Neural cell (in vitro differentiated cells): ENCODE measurements at regions not wholly inside any gene's neighbourhood (a gene's known extent, or its start where the extent isn't known, plus 50 kb on each side); places are given as distances from the start of the nearest gene placed in this dataset.

ENCODE experiments used
- EZH2 ChIP-seq: fragments of 200-600, 300-800 bp; shearing (Covaris generic), sonication (generic); IDR thresholded peaks from 2 replicates; pipeline ENCODE4 v1.6.1; 2014; ENCODE audit warnings: antibody characterized with exemption, low read length, borderline replicate concordance, mild to moderate bottlenecking; ENCODE audit not compliant: insufficient read depth, poor library complexity, severe bottlenecking
- POLR2AphosphoS5 ChIP-seq: IDR thresholded peaks from 2 replicates; pipeline ENCODE4 v1.6.1; 2012
- SMC3 ChIP-seq: fragments of 450-650 bp; conservative IDR thresholded peaks from 2 replicates; pipeline ENCODE4 v1.6.1; 2014; ENCODE audit warnings: antibody characterized with exemption, mild to moderate bottlenecking, moderate library complexity; ENCODE audit not compliant: poor library complexity
- TF ChIP-seq, protein P1 (sequence below): IDR thresholded peaks from 2 replicates; pipeline ENCODE4 v1.6.1; 2012; ENCODE audit warnings: borderline replicate concordance
- TF ChIP-seq, protein P2 (sequence below): fragments of 450-650 bp; IDR thresholded peaks from 2 replicates; pipeline ENCODE4 v1.5.1; 2014; ENCODE audit warnings: antibody characterized with exemption, mild to moderate bottlenecking, moderate library complexity; ENCODE audit not compliant: poor library complexity, severe bottlenecking

DNA sequence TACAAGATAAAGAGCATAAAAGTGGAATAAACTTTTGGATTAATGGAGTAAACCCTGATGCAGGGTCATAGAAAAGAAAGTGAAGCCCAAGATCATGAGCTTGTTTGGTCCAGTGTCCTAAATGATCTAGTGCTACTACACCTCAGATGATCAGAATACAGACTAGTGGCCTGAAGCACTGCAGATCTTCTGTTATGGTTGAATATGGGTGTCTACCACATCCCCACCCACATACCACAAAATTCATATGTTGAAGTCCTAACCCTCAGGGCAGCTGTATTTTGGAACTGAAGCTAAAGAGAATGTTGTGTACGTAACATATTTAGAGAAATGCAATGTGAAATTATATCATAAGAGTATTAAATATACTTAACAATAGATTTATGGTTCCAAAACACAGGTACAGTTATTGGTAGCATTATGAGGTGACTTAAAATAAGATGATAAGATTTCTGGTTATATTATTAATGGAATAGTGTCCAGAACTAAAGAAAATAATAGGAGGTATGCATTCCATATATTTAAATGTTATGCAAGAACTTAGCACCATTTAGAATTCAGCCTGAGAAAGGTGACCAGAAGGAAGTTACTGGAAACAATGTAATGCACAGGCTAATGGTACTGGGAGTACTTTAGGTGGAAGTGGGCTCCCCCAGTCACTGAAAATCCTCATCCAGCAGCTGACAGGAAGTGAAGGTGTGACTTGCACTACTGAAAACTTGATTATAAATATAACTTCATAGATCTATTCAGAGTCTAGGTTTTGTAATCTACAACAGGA is 1155.1 kb downstream of the TAF11L14 start:
- no peak for TF ChIP-seq EZH2
- TF ChIP-seq, protein P1, sequence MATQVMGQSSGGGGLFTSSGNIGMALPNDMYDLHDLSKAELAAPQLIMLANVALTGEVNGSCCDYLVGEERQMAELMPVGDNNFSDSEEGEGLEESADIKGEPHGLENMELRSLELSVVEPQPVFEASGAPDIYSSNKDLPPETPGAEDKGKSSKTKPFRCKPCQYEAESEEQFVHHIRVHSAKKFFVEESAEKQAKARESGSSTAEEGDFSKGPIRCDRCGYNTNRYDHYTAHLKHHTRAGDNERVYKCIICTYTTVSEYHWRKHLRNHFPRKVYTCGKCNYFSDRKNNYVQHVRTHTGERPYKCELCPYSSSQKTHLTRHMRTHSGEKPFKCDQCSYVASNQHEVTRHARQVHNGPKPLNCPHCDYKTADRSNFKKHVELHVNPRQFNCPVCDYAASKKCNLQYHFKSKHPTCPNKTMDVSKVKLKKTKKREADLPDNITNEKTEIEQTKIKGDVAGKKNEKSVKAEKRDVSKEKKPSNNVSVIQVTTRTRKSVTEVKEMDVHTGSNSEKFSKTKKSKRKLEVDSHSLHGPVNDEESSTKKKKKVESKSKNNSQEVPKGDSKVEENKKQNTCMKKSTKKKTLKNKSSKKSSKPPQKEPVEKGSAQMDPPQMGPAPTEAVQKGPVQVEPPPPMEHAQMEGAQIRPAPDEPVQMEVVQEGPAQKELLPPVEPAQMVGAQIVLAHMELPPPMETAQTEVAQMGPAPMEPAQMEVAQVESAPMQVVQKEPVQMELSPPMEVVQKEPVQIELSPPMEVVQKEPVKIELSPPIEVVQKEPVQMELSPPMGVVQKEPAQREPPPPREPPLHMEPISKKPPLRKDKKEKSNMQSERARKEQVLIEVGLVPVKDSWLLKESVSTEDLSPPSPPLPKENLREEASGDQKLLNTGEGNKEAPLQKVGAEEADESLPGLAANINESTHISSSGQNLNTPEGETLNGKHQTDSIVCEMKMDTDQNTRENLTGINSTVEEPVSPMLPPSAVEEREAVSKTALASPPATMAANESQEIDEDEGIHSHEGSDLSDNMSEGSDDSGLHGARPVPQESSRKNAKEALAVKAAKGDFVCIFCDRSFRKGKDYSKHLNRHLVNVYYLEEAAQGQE = no peak
- TF ChIP-seq, protein P2, sequence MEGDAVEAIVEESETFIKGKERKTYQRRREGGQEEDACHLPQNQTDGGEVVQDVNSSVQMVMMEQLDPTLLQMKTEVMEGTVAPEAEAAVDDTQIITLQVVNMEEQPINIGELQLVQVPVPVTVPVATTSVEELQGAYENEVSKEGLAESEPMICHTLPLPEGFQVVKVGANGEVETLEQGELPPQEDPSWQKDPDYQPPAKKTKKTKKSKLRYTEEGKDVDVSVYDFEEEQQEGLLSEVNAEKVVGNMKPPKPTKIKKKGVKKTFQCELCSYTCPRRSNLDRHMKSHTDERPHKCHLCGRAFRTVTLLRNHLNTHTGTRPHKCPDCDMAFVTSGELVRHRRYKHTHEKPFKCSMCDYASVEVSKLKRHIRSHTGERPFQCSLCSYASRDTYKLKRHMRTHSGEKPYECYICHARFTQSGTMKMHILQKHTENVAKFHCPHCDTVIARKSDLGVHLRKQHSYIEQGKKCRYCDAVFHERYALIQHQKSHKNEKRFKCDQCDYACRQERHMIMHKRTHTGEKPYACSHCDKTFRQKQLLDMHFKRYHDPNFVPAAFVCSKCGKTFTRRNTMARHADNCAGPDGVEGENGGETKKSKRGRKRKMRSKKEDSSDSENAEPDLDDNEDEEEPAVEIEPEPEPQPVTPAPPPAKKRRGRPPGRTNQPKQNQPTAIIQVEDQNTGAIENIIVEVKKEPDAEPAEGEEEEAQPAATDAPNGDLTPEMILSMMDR = no peak
- TF ChIP-seq POLR2AphosphoS5 = no peak
- no peak for TF ChIP-seq SMC3
